Ovary (tissue), 7 donors: ENCODE measurements at regions not wholly inside any gene's neighbourhood (a gene's known extent, or its start where the extent isn't known, plus 50 kb on each side); places are given as distances from the start of the nearest gene placed in this dataset.
"Not testable (repeated sequence)": the region's sequence is repeated elsewhere in the genome, so short reads cannot be mapped to it uniquely, and the experiment has no call there.

Source experiments
- DNase-seq, 5 donors: peaks; one replicate each; pipeline ENCODE4 v3.0.0-alpha.2; 2019 to 2020
- H3K27ac ChIP-seq, 2 donors: fragments of 200-600 bp; one replicate each; pipeline versions ENCODE4 v1.5.1 to v1.8.0; 2019 to 2022
- H3K27me3 ChIP-seq: fragments of 200-600 bp; one replicate; pipeline ENCODE4 v1.8.0; 2022
- H3K36me3 ChIP-seq: fragments of 200-600 bp; sonication (generic); one replicate; pipeline ENCODE4 v1.5.1; 2019
- H3K4me1 ChIP-seq: one replicate; pipeline ENCODE4 v1.8.1; 2013; ENCODE audit warnings: mild to moderate bottlenecking, moderate library complexity; ENCODE audit not compliant: insufficient read depth
- H3K4me3 ChIP-seq: fragments of 200-600 bp; sonication (generic); one replicate; pipeline ENCODE4 v1.5.1; 2017
- H3K9me3 ChIP-seq, 2 donors: fragments of 200-600 bp in 1 of 2; sonication (generic) in 1 of 2; one replicate each; pipeline versions ENCODE4 v1.5.1 to v1.8.1; 2013 to 2019; ENCODE audit warnings: mild to moderate bottlenecking in 1 of 2, moderate library complexity in 1 of 2
- EP300 ChIP-seq: sonication (generic); formaldehyde crosslinking; IDR thresholded peaks from one replicate; pipeline ENCODE4 v1.6.1; 2017; ENCODE audit warnings: antibody characterized with exemption
- POLR2A ChIP-seq: fragments of 450-650 bp; IDR thresholded peaks from one replicate; pipeline ENCODE4 v1.6.1; 2017; ENCODE audit warnings: antibody characterized with exemption, mild to moderate bottlenecking, moderate library complexity
- WGBS, 3 donors: extraction: QIAGEN DNeasy Blood & Tissue Kit in 1 of 3; methylation state at CpG; one replicate each; pipeline versions ENCODE4 v1.1.5 to v1.1.7; 2013 to 2017; 5-methylcytosine and 5-hydroxymethylcytosine counted together
- intact Hi-C, 4 donors: fragments of 100-400 bp; cut with DNase I; formaldehyde crosslinking; loops; one replicate each; pipeline versions ENCODE4 v1.11.0 to v1.15.1; 2022 to 2023
- TF ChIP-seq, protein P1 (sequence below), 3 donors: fragments of 450-650 bp in 2 of 3; fragments of 200-600 bp in 1 of 3; IDR thresholded peaks; one replicate each; pipeline versions ENCODE4 v1.5.1 to v1.8.0; 2016 to 2022; ENCODE audit warnings: antibody characterized with exemption in 3 of 3, mild to moderate bottlenecking in 1 of 3
- donor health status: DM: no; HTN: no; CAD: no; lungs with moderate emphysema.
- donor health status: DM: no; HTN: no; CAD: no.
- donor health status: Bipolar disorder and iron deficiency.
- donor health status: DM: no; HTN: no; CAD: no.
- donor health status: DM: yes; HTN: yes; CAD: no.

- Histone ChIP-seq H3K9me3 (no peaks in the 10 kb centered on the region), H3K4me1 (no peaks in the 10 kb centered on the region), H3K27me3 (no peaks in the 10 kb centered on the region), H3K27ac (no peak overlapping the region), H3K4me3 (no peak overlapping the region), H3K36me3 (no peaks in the 10 kb centered on the region)
- 85 to 91% (median 91%) methylated on average over 1 of the region's 1 CpG for WGBS, 3 donors
- intact Hi-C loops: no loop called here
- TF ChIP-seq EP300 (no peak), POLR2A (no peak)
- TF ChIP-seq, protein P1, sequence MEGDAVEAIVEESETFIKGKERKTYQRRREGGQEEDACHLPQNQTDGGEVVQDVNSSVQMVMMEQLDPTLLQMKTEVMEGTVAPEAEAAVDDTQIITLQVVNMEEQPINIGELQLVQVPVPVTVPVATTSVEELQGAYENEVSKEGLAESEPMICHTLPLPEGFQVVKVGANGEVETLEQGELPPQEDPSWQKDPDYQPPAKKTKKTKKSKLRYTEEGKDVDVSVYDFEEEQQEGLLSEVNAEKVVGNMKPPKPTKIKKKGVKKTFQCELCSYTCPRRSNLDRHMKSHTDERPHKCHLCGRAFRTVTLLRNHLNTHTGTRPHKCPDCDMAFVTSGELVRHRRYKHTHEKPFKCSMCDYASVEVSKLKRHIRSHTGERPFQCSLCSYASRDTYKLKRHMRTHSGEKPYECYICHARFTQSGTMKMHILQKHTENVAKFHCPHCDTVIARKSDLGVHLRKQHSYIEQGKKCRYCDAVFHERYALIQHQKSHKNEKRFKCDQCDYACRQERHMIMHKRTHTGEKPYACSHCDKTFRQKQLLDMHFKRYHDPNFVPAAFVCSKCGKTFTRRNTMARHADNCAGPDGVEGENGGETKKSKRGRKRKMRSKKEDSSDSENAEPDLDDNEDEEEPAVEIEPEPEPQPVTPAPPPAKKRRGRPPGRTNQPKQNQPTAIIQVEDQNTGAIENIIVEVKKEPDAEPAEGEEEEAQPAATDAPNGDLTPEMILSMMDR (IDR thresholded peaks at IDR 0.05): no peak
- no peak for DNase-seq
Observed at GRCh38 chr12:67546746-67547145, 101.8 kb upstream of the DYRK2 start.

DNA sequence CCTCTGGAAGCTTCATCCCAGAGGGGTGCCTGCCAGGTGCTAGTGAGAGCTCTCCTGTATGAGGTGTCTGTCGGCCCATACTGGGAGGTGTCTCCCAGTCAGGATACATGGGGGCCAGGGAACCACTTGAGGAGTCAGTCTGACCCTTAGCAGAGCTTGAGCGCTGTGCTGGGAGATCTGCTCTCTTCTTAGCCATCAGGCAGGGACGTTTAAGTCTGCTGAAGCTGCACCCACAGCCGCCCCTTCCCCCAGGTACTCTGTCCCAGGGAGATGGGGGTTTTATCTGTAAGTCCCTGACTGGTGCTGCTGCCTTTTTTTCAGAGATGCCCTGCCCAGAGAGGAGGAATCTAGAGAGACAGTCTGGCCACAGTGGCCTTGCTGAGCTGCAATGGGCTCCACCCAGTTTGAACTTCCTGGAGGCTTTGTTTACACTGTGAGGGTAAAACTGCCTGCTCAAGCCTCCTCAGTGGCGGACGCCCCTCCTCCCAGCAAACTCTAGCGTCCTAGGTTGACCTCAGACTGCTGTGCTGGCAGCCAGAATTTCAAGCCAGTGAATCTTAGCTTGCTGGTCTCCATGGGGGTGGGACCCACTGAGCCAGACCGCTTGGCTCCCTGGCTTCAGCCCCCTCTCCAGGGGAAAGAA, 93.3 kb upstream of the DYRK2 start:
- H3K9me3 ChIP-seq, intact Hi-C loops, H3K27me3 ChIP-seq, H3K4me1 ChIP-seq, H3K36me3 ChIP-seq, H3K4me3 ChIP-seq, DNase-seq, H3K27ac ChIP-seq: not testable (repeated sequence)
- WGBS, 3 donors: 63 to 72% (median 71%) methylated on average over 8 of the region's 8 CpGs

- no peak for DNase-seq
- H3K27me3 ChIP-seq: no peaks in the 10 kb centered on the region
- WGBS, 3 donors: 88 to 97% (median 89%) methylated on average over 3 of the region's 3 CpGs
- intact Hi-C loops: no loop called here
- H3K36me3 ChIP-seq: no peaks in the 10 kb centered on the region
- no peak overlapping the region for H3K4me3 ChIP-seq
- no peak overlapping the region for H3K27ac ChIP-seq
- no peaks in the 10 kb centered on the region for H3K4me1 ChIP-seq
- H3K9me3 ChIP-seq: peaks cover 0 to 3% of the 10 kb centered on the region in 2 donors
- TF ChIP-seq, protein P1 (IDR thresholded peaks at IDR 0.05): no peak
- TF ChIP-seq EP300 (no peak), POLR2A (no peak)
Observed at GRCh38 chr12:67558775-67559174, 89.8 kb upstream of the DYRK2 start.

GRCh38 chr12:67559751-67560150, 88.8 kb upstream of the DYRK2 start:
- Histone ChIP-seq H3K27ac (no peak overlapping the region), H3K4me1 (no peaks in the 10 kb centered on the region), H3K27me3 (no peaks in the 10 kb centered on the region), H3K4me3 (no peak overlapping the region), H3K9me3 (peaks cover 0 to 3% of the 10 kb centered on the region in 2 donors), H3K36me3 (no peaks in the 10 kb centered on the region)
- 85 to 91% (median 88%) methylated on average over 3 of the region's 3 CpGs for whole genome bisulfite sequencing, 3 donors
- TF ChIP-seq POLR2A (no peak), EP300 (no peak)
- TF ChIP-seq, protein P1 (IDR thresholded peaks at IDR 0.05): no peak
- DNase-seq: no peak
- intact Hi-C loops: no loop called here

DNA sequence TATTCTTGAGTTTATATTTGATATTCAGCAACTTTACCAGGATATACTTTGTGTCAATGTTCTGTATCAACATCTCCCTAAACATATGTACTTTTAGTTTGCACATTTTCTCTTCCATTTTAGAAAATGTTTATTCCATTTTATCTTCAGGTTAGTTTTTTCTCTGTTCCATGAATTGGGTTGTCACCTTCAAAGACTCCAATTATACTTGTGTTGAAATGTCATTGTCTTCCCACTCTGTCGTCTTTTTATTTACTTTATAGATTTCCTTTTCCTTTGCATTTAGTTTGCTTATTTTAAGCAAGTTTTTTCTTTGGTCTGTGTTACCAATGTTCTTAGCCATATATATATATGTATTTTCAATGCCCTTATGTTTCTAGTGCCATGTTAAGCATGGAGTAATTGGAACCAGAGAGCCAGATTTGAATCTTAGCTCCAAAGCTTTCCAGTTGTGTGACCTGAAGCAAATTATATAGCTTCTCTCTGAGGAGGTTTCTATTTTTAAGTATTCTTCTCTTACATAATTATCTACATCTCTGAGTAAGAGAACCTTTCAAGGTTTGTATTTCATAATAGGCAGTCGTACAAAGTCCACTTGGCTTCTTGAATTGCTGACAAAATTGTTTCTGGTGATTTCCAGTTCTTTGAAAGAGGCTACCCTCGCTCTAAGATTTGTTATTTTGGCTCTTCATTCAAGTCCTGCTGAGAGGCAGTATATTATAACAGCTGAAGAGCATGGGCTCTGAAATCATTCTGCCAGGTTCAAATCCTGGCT, 85.8 kb upstream of the DYRK2 start:
- WGBS, 3 donors: 57 to 64% (median 58%) methylated on average over 3 of the region's 3 CpGs
- Histone ChIP-seq H3K36me3 (no peaks in the 10 kb centered on the region), H3K27ac (no peak overlapping the region), H3K27me3 (no peaks in the 10 kb centered on the region), H3K9me3 (peaks cover 0 to 3% of the 10 kb centered on the region in 2 donors), H3K4me1 (no peaks in the 10 kb centered on the region), H3K4me3 (no peak overlapping the region)
- intact Hi-C loops: no loop called here
- no peak for DNase-seq
- no peak for TF ChIP-seq EP300
- TF ChIP-seq, protein P1 (IDR thresholded peaks at IDR 0.05): no peak
- no peak for TF ChIP-seq POLR2A
